Sigmoid colon (tissue), 6 donors: ENCODE measurements at regions not wholly inside any gene's neighbourhood (a gene's known extent, or its start where the extent isn't known, plus 50 kb on each side); places are given as distances from the start of the nearest gene placed in this dataset.

Source experiments
- DNase-seq: peaks from one replicate; pipeline ENCODE4 v3.0.0-alpha.2; 2019
- H3K27ac ChIP-seq, 4 donors: fragments of 200-600 bp; sonication (generic); one replicate each; pipeline ENCODE4 v1.5.1; 2016 to 2019; ENCODE audit warnings: mild to moderate bottlenecking in 1 of 4
- H3K27me3 ChIP-seq, 3 donors: fragments of 200-600 bp; sonication (generic); one replicate each; pipeline ENCODE4 v1.5.1; 2019; ENCODE audit warnings: mild to moderate bottlenecking in 1 of 3
- H3K36me3 ChIP-seq, 4 donors: fragments of 200-600 bp; sonication (generic); one replicate each; pipeline ENCODE4 v1.5.1; 2016 to 2019
- H3K4me1 ChIP-seq, 4 donors: fragments of 200-600 bp; sonication (generic); one replicate each; pipeline ENCODE4 v1.5.1; 2017 to 2019
- H3K4me3 ChIP-seq, 4 donors: fragments of 200-600 bp; sonication (generic); one replicate each; pipeline ENCODE4 v1.5.1; 2017 to 2019; ENCODE audit warnings: mild to moderate bottlenecking in 2 of 4, moderate library complexity in 1 of 4
- H3K9me3 ChIP-seq, 4 donors: fragments of 200-600 bp in 3 of 4; sonication (generic) in 3 of 4; one replicate each; pipeline versions ENCODE4 v1.5.1 to v1.6.1; 2013 to 2019
- EP300 ChIP-seq, 4 donors: sonication (generic); formaldehyde crosslinking; IDR thresholded peaks; one replicate each; pipeline ENCODE4 v1.6.1; 2017; ENCODE audit warnings: antibody characterized with exemption in 4 of 4
- POLR2A ChIP-seq, 2 donors: fragments of 450-650 bp; IDR thresholded peaks; one replicate each; pipeline ENCODE4 v1.6.1; 2016; ENCODE audit warnings: antibody characterized with exemption in 2 of 2, mild to moderate bottlenecking in 2 of 2, moderate library complexity in 2 of 2
- POLR2AphosphoS5 ChIP-seq, 4 donors: sonication (generic); formaldehyde crosslinking; IDR thresholded peaks; one replicate each; pipeline ENCODE4 v1.6.1; 2017; ENCODE audit warnings: antibody characterized with exemption in 4 of 4
- WGBS, 2 donors: extraction: QIAGEN DNeasy Blood & Tissue Kit; methylation state at CpG; one replicate each; pipeline ENCODE4 v1.1.7; 2013; 5-methylcytosine and 5-hydroxymethylcytosine counted together
- intact Hi-C: fragments of 100-400 bp; cut with DNase I; formaldehyde crosslinking; loops from one replicate; pipeline ENCODE4 v1.15.1; 2023
- TF ChIP-seq, protein P1 (sequence below), 4 experiments: fragments of 450-650 bp in 3 of 4; fragments of 200-600 bp in 1 of 4; IDR thresholded peaks; one replicate each; pipeline ENCODE4 v1.5.1; 2016 to 2019; ENCODE audit warnings: antibody characterized with exemption in 4 of 4, mild to moderate bottlenecking in 3 of 4, moderate library complexity in 2 of 4
- donor health status: healthy with polysubstance abuse.
- donor health status: healthy.

DNA sequence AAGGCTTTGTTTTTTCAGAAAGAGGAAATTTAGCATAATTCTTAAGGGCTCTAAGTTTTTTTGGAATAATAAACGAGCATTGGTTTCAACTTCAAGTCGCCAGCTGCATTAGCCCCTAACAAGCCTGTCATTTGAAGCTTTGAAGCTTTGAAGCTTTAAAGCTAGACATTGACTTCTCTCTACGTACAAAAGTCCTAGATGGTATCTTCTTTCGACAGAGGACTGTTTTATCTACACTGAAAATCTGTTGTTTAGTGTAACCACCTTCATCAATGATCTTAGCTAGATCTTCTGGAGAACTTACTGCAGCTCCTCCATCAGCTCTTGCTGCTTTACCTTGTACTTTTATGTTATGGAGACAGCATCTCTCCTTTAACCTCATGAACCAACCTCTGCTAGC is 79.6 kb upstream of the TMEM72 start:
- H3K9me3 ChIP-seq: no peaks in the 10 kb centered on the region
- no peaks in the 10 kb centered on the region for H3K27me3 ChIP-seq
- intact Hi-C loops: no loop called here
- WGBS, 2 donors: 76 to 83% methylated on average over 4 of the region's 4 CpGs
- no peak overlapping the region for H3K27ac ChIP-seq
- TF ChIP-seq POLR2A (IDR thresholded peaks at IDR 0.05) (no peak), POLR2AphosphoS5 (IDR thresholded peaks at IDR 0.05) (no peak), EP300 (IDR thresholded peaks at IDR 0.05) (no peak)
- TF ChIP-seq, protein P1, sequence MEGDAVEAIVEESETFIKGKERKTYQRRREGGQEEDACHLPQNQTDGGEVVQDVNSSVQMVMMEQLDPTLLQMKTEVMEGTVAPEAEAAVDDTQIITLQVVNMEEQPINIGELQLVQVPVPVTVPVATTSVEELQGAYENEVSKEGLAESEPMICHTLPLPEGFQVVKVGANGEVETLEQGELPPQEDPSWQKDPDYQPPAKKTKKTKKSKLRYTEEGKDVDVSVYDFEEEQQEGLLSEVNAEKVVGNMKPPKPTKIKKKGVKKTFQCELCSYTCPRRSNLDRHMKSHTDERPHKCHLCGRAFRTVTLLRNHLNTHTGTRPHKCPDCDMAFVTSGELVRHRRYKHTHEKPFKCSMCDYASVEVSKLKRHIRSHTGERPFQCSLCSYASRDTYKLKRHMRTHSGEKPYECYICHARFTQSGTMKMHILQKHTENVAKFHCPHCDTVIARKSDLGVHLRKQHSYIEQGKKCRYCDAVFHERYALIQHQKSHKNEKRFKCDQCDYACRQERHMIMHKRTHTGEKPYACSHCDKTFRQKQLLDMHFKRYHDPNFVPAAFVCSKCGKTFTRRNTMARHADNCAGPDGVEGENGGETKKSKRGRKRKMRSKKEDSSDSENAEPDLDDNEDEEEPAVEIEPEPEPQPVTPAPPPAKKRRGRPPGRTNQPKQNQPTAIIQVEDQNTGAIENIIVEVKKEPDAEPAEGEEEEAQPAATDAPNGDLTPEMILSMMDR (IDR thresholded peaks at IDR 0.05): no peak
- H3K36me3 ChIP-seq: no peaks in the 10 kb centered on the region
- DNase-seq: no peak
- no peak overlapping the region for H3K4me3 ChIP-seq
- peaks cover 0 to 11% (median 6%) of the 10 kb centered on the region in 4 donors for H3K4me1 ChIP-seq

DNA sequence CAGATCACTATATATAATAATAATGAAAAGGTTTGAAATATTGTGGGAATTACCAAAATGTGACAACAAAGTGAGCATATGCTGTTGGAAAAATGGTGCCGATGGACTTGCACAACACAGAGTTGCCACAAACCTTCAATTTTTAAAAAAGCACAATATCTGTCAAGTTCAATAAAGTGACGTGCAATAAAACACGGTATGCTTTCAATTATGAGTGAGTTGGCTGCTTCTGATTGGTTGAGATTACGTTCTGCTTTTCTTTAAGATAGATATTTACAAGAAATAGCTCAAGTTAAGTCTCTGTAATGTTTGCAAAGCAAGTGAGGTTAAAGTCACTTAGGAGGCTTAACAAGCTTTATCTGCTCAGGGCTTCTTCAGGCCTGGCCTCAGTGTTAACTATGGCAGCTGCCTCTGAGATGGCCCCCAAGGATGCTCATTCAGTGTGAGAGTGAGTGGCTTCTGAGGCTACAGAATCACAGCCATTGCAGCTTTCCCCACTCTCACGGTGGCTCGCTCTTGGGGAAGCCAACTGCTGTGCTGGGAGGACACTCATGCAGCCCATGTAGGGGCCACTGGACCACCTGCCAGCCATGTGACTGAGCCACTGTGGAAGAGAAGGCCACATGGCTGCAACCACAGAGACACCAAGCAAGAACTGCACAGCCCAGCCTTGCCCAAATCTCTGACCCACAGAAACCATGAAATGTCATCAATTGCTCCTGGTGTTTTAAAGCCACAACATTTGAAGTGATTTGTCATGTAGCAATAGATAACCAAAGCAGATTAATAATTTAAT is 78.3 kb upstream of the TMEM72 start:
- TF ChIP-seq POLR2AphosphoS5 (IDR thresholded peaks at IDR 0.05) (no peak), POLR2A (IDR thresholded peaks at IDR 0.05) (no peak), EP300 (IDR thresholded peaks at IDR 0.05) (no peak)
- TF ChIP-seq, protein P1 (IDR thresholded peaks at IDR 0.05): no peak
- H3K36me3 ChIP-seq: no peaks in the 10 kb centered on the region
- H3K4me3 ChIP-seq: no peak overlapping the region
- H3K27ac ChIP-seq: no peak overlapping the region
- intact Hi-C loops: no loop called here
- H3K4me1 ChIP-seq: peaks cover 0 to 11% (median 6%) of the 10 kb centered on the region in 4 donors
- 88 to 92% methylated on average over 6 of the region's 6 CpGs for WGBS, 2 donors
- no peaks in the 10 kb centered on the region for H3K9me3 ChIP-seq
- no peak for DNase-seq
- no peaks in the 10 kb centered on the region for H3K27me3 ChIP-seq

DNA sequence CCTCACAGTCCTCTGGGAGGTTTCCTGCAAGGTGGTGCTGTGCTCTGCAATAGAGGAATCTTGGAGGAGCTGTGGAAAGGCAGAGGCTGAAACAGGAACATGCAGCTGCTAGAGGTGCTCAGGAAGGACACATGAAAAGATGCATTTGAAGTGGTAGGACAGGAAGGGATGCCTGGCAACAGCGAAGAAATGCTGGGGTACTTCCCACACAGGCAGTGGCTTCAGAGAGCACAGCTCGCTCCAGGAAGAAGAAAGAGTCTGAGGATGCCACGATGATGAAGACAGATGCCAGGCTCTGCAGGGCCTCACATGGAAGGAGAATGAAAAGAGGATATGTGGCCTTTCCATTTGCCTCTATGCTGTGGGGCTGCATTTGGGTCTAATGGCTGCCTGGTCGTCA is 77.0 kb upstream of the TMEM72 start:
- no peaks in the 10 kb centered on the region for H3K36me3 ChIP-seq
- WGBS, 2 donors: 75 to 90% methylated on average over 4 of the region's 4 CpGs
- H3K9me3 ChIP-seq: no peaks in the 10 kb centered on the region
- intact Hi-C loops: no loop called here
- H3K27me3 ChIP-seq: no peaks in the 10 kb centered on the region
- peaks cover 0 to 11% (median 6%) of the 10 kb centered on the region in 4 donors for H3K4me1 ChIP-seq
- no peak for TF ChIP-seq POLR2A (IDR thresholded peaks at IDR 0.05)
- TF ChIP-seq, protein P1 (IDR thresholded peaks at IDR 0.05): no peak
- no peak overlapping the region for H3K27ac ChIP-seq
- DNase-seq: no peak
- H3K4me3 ChIP-seq: no peak overlapping the region

DNA sequence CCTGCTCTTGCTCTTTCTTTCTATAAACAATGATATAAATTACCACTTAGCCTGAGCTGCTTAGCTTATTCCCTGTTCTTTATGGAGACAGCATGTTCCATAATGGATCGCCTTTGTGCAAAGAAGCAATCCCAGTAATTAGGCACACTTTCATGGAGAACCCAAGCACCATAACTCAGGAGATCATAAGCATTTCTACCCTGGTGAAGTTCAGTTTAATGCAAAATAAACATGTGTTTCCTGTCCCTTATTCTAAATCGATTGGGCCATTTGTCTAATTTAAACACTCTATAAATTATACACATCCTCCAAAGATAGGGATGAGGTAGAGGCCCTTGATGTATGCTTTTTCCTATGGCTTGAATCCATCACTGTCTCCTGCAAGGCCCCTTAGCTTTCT is 75.8 kb upstream of the TMEM72 start:
- no peaks in the 10 kb centered on the region for H3K27me3 ChIP-seq
- peaks cover 0 to 11% (median 6%) of the 10 kb centered on the region in 4 donors for H3K4me1 ChIP-seq
- no peak overlapping the region for H3K4me3 ChIP-seq
- no peak overlapping the region for H3K27ac ChIP-seq
- 74 to 75% methylated on average over 2 of the region's 2 CpGs for WGBS, 2 donors
- DNase-seq: no peak
- H3K9me3 ChIP-seq: no peaks in the 10 kb centered on the region
- no peak for TF ChIP-seq POLR2A (IDR thresholded peaks at IDR 0.05)
- TF ChIP-seq EP300 (IDR thresholded peaks at IDR 0.05): no peak
- TF ChIP-seq, protein P1 (IDR thresholded peaks at IDR 0.05): no peak
- no peak for TF ChIP-seq POLR2AphosphoS5 (IDR thresholded peaks at IDR 0.05)
- H3K36me3 ChIP-seq: no peaks in the 10 kb centered on the region
- intact Hi-C loops: no loop called here

DNA sequence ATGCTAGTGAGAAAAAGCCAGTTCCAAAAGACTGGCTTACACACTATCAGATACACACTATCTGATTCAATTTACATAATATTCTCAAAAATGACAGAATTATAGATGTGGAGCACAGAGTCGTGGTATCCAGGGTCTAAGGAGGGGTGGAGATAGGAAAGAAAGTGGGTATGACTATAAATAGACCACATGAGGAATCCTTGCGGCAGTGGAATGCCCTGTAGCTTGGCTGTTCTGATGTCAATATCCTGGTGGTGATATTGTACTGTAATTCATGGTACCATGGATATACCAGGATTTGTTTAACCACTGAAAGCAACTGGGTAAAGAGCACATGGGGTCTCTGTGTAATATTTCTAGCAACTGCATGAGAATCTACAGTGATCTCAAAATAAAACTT is 67.7 kb upstream of the TMEM72 start:
- intact Hi-C loops: no loop called here
- Histone ChIP-seq H3K27ac (no peak overlapping the region), H3K4me1 (no peaks in the 10 kb centered on the region), H3K27me3 (no peaks in the 10 kb centered on the region), H3K36me3 (no peaks in the 10 kb centered on the region), H3K9me3 (no peaks in the 10 kb centered on the region), H3K4me3 (no peak overlapping the region)
- no peak for TF ChIP-seq EP300 (IDR thresholded peaks at IDR 0.05)
- TF ChIP-seq POLR2AphosphoS5 (IDR thresholded peaks at IDR 0.05): no peak
- TF ChIP-seq POLR2A (IDR thresholded peaks at IDR 0.05): no peak
- TF ChIP-seq, protein P1 (IDR thresholded peaks at IDR 0.05): no peak
- DNase-seq: no peak
- WGBS, 2 donors: 72 to 81% methylated on average over 2 of the region's 2 CpGs
